HPDE6-E6E7 (cell line): ENCODE measurements at regions not wholly inside any gene's neighbourhood (a gene's known extent, or its start where the extent isn't known, plus 50 kb on each side); places are given as distances from the start of the nearest gene placed in this dataset.
"Not testable (repeated sequence)": the region's sequence is repeated elsewhere in the genome, so short reads cannot be mapped to it uniquely, and the experiment has no call there.

ENCODE experiments used
- DNase-seq: peaks from one replicate; pipeline ENCODE4 v3.0.0; 2011; ENCODE audit warnings: missing footprints; ENCODE audit errors: extremely low spot score

DNA sequence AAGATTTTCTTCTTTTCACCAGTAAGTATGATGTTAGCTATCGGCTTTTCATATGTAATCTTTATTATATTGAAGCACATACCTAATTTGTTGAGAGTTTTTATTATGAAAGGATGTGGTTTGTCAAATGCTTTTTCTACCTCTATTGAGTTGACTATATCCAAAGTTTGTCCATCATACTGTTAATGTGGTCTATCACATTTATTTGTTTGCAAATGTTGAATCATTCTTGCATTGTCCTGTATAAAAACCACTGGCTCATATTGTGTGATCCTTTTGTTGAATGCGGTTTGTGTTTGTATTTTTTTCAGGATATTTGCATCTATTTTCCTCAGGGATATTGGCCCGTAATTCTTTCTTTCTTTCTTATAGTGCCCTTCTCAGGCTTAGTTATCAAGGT, 675.5 kb downstream of the NUP35 start:
- DNase-seq: no peak

GRCh38 chr2:183803596-183803995, 679.4 kb downstream of the NUP35 start:
- no peak for DNase-seq

DNA sequence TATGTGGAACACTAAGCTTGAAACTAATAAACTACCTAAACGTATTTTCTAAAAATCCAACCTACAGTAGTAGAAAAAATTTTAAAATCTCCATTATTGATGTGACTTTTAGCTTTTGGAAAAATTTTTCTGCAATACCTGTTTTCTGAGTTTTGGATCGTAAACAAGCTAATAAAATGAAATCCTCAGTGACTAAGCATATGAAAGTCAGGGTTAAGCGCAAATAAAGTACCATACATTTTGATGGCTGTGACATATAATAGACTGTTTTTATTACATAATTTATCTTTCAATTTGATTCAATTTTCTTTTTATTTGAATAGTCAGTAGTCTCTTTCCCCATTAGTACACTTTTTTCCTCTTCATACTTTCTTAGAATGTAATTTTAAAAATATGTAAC, 683.6 kb downstream of the NUP35 start:
- no peak for DNase-seq

GRCh38 chr2:183809404-183809803, 685.2 kb downstream of the NUP35 start:
- DNase-seq: no peak

- no peak for DNase-seq
Measured at GRCh38 chr2:183811281-183811680, 687.0 kb downstream of the NUP35 start.

GRCh38 chr2:183812091-183812490, 687.8 kb downstream of the NUP35 start:
- no peak for DNase-seq

DNA sequence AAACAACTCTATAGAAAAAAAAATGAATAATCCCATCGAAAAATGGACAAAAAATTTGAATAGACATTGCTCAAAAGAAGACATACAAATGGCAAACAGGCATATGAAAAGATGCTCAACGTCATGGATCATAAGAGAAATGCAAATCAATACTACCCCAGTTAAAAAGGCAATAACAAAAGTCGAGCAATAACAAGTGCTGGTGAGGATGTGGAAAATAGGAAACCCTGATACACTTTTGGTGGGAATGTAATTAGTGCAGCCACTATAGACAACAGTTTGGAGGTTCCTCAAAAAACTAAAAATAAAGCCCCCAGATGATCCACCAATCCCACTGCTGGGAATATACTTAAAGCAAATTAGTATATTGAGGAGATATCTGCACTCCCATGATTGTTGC, 701.5 kb downstream of the NUP35 start:
- DNase-seq: no peak

DNA sequence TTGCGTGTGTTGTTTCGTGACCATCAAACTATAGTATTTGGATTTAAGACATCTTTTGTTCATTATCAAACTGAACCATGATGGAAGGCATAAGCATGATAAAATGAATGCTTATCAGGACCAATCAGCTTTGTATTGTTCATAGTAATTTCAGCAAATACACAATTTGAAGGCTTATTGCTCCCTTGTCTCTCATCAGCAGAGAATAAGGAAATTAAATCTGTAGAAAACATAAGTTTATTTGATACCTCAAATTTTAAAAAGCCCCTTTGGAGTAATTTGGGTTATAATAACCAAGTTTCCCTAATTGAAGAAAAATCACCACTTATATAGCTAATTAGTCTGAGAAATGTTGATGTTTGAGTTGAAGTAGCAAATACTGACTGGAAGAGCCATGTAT, 705.7 kb downstream of the NUP35 start:
- no peak for DNase-seq

- DNase-seq: no peak
Measured at GRCh38 chr2:183837157-183837556, 712.9 kb downstream of the NUP35 start.

GRCh38 chr2:183838295-183838694, 714.1 kb downstream of the NUP35 start:
- no peak for DNase-seq

- DNase-seq: no peak
Measured at GRCh38 chr2:183840061-183840584, 715.9 kb downstream of the NUP35 start.

DNA sequence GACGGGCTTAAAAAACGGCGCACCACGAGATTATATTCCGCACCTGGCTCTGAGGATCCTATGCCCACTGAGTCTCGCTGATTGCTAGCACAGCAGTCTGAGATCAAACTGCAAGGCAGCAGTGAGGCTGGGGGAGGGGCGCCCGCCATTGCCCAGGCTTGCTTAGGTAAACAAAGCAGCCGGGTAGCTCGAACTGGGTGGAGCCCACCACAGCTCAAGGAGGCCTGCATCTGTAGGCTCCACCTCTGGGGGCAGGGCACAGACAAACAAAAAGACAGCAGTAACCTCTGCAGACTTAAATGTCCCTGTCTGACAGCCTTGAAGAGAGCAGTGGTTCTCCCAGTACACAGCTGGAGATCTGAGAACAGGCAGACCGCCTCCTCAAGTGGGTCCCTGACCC, 725.6 kb downstream of the NUP35 start:
- DNase-seq: not testable (repeated sequence)

- DNase-seq: no peak
Measured at GRCh38 chr2:183859129-183859528, 734.9 kb downstream of the NUP35 start.

DNA sequence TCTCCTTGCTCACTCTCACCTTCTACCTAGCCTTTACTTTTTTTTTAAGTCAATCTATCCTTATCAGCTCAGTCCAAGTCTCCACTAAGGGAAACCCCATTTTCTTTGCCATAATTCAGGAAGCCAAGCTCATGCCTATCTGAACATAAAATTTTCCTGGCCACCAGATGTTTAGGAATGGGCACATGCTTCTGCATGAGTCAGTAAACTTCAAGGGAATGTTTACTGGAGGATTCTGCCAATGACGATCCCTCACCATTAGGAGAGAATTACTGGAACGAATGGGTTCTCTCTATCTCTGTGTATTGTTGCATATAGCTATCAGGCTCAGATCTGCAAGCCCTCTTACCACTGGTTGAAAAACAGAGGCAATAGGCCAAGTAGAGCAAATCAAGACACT, 731.7 kb upstream of the ZNF804A start:
- no peak for DNase-seq

GRCh38 chr2:183867206-183867605, 731.1 kb upstream of the ZNF804A start:
- DNase-seq: no peak

- no peak for DNase-seq
Measured at GRCh38 chr2:183868153-183868552, 730.2 kb upstream of the ZNF804A start.

DNA sequence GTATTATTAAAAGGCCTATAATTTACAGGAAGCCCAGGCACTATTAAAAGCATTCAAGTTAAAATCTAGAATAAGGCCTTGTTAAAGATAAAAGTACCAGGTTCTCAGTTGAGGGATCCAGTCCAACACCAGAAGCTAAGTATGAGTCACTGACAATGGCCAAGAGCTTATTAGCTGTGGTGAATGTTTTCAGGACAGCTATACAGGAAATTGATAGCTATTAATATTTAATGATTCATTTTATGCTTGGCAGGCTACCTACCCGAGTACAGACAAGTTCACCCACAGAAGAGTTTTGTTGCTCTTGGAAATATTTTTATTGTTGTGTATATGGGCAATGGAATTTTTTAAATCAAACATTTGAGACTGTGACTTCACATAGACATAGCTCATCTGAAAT, 729.6 kb upstream of the ZNF804A start:
- DNase-seq: peak; percentile 63

- no peak for DNase-seq
Measured at GRCh38 chr2:183872131-183872530, 726.2 kb upstream of the ZNF804A start.

DNA sequence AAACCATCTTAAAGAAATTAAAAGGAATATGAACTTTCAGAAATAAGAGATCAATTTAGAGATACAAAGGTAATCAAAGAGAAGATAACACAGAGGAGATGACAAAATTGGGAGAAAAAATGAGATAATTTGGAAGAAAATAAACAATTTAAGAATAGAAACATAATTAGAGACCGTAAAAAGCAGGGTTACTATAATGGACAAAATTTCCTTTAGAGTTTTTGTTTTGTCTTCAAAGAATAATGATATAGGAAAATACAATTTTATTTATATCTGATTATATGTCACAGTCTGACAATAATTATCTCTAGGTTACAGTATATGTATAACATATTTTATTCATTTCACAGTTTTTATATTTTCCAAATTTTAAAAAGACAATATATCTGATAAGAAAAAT, 716.4 kb upstream of the ZNF804A start:
- DNase-seq: no peak

DNA sequence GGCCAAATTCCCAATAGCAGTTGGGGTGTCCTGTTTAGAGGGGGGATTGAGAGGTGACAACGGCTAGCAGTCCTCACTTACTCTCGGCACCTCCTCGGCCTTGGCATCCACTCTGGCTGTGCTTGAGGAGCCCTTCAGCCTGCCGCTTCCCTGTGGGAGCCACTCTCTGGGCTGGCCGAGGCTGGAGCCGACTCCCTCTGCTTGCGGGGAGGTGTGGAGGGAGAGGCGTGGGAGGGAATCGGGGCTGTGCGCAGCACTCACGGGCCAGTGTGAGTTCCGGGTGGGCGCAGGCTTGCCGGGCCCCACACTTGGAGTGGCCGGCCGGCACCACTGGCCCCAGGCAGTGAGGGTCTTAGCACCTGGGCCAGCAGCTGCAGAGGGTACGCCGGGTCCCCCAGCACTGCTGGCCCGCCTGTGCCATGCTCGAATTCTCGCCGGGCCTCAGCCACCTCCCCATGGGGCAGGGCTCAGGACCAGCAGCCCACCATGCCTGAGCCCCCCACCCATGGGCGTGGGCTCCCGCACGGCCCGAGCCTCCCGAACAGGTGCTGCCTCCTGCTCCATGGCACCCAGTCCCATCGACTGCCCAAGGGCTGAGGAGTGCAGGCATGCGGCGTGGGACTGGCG, 705.9 kb upstream of the ZNF804A start:
- DNase-seq: no peak

DNA sequence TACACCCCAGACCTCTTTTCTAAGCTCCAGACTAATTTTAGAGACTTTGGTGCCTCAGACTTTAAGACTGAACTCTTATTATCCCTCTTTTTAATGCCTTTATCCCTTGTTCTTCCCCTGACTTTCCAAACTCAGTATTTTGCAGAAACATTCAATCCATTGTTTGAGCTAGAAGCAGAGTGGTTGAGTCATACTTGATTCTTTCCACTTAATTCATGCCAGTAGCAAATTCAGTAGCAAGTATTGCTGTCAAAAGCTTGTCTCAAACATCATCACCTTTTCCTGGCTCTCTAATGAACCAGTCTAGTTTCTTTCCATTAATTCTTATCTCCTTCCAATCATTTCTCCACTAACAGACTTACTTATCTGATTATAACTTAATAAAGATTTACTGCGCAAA, 699.7 kb upstream of the ZNF804A start:
- DNase-seq: peak; percentile 14

- DNase-seq: no peak
Measured at GRCh38 chr2:183901931-183902330, 696.4 kb upstream of the ZNF804A start.

DNA sequence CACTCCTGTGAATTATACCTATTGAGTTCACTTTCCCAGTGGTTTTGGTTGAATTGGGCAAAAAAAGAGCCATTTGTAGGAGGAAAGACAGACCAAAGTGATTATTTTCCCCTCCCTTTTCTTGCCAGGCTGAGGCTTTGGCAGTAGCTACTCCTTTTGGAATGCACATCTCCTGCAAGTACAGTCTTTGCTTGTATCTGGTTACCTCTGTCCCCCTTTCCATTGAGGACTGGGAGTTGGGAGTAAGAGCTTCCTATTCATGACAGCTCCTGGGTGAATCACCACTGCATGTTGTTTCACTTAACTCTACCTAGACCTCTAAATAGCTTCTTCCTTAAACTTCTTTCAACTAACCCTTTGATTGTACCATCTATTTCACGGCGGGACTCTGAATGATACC, 695.3 kb upstream of the ZNF804A start:
- no peak for DNase-seq

DNA sequence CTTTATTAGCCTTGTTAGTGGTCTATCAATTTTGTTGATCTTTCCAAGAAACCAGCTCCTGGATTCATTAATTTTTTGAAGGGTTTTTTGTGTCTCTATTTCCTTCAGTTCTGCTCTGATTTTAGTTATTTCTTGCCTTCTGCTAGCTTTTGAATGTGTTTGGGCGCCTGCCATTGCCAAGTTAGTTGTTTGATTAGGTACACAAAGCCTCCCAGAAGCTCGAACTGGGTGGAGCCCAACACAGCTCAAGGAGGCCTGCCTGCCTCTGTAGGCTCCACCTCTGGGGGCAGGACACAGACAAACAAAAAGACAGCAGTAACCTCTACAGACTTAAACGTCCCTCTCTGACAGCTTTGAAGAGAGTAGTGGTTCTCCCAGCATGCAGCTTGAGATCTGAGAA, 682.3 kb upstream of the ZNF804A start:
- not testable (repeated sequence) for DNase-seq
